ENCODE measurements at regions not wholly inside any gene's neighbourhood (a gene's known extent, or its start where the extent isn't known, plus 50 kb on each side); places are given as distances from the start of the nearest gene placed in this dataset.

- Histone ChIP-seq H3K9me3 (ENCODE audit: control insufficient read depth, insufficient read depth, low read length) (no peaks in the 10 kb centered on the region), H3K36me3 (ENCODE audit: control insufficient read depth, insufficient read depth, low read length) (no peaks in the 10 kb centered on the region), H3K56ac (ENCODE audit: extremely low read depth, insufficient read depth, low read length) (no peak overlapping the region), H3K79me1 (ENCODE audit: low read depth in 1 of 2, low read length in 2 of 2) (no peaks in the 10 kb centered on the region), H2AK9ac (replicated peaks; ENCODE audit: low read depth, low read length, poor library complexity) (no peak overlapping the region), H3K9ac (ENCODE audit: low read depth, low read length) (no peak overlapping the region), H2BK120ac (ENCODE audit: low read depth, low read length) (no peak overlapping the region), H4K5ac (ENCODE audit: low read depth, low read length) (no peak overlapping the region), H3K4me2 (ENCODE audit: low read depth, low read length) (no peak overlapping the region), H2BK5ac (ENCODE audit: low read depth, low read length, poor library complexity, severe bottlenecking) (no peak overlapping the region), H3K4me1 (ENCODE audit: control insufficient read depth, insufficient read depth, low read length) (no peaks in the 10 kb centered on the region), H3K23ac (ENCODE audit: low read depth, low read length) (no peak overlapping the region), H3K27ac (ENCODE audit: insufficient read depth, low read length) (no peak overlapping the region), H4K20me1 (ENCODE audit: insufficient read depth, low read length) (no peaks in the 10 kb centered on the region), H3K4me3 (ENCODE audit: insufficient read depth, low read depth, low read length) (no peak overlapping the region), H3K27me3 (ENCODE audit: control insufficient read depth, insufficient read depth, low read length) (no peaks in the 10 kb centered on the region), H3K18ac (ENCODE audit: low read depth, low read length) (no peak overlapping the region), H4K8ac (ENCODE audit: low read depth in 2 of 2, low read length in 2 of 2) (no peak overlapping the region), H3K4ac (ENCODE audit: low read depth, low read length) (no peak overlapping the region), H3K14ac (replicated peaks; ENCODE audit: low read depth, low read length) (no peak overlapping the region), H2BK20ac (ENCODE audit: low read depth, low read length) (no peak overlapping the region), H4K91ac (ENCODE audit: insufficient read depth, low read depth, low read length) (no peak overlapping the region), H3K9me1 (ENCODE audit: insufficient read depth, low read length) (no peaks in the 10 kb centered on the region), H2AK5ac (ENCODE audit: low read depth, low read length) (no peak overlapping the region), H2BK15ac (ENCODE audit: low read depth, low read length) (no peak overlapping the region), H2AFZ (replicated peaks; ENCODE audit: low read length, poor library complexity) (no peak overlapping the region)
- in situ Hi-C loops (cut with MboI; ENCODE audit: low sequenced_read_pairs), result no loop called here
- ATAC-seq (ENCODE audit: low read depth) (no peak), DNase-seq (no peak)
- ChIA-PET CTCF (no interaction called here), POLR2A (ENCODE audit: unreplicated experiment) (no interaction called here)
- no CpG with 5 or more reads among the region's 4 CpGs for WGBS, 2 experiments (ENCODE audit: extremely low coverage in 2 of 2, insufficient read length in 1 of 2)
- dilution Hi-C loops (cut with HindIII; ENCODE audit: low sequenced_read_pairs, unreplicated experiment), result no loop called here
- no peak for TF ChIP-seq CEBPB (IDR thresholded peaks at IDR 0.05; ENCODE audit: low read depth, low read length)
- no peak for TF ChIP-seq RCOR1 (IDR thresholded peaks at IDR 0.05; ENCODE audit: insufficient replicate concordance, low read length)
- no peak for TF ChIP-seq RAD21 (IDR thresholded peaks at IDR 0.05; ENCODE audit: low read length)
- no peak for TF ChIP-seq POLR2A (IDR thresholded peaks at IDR 0.05; ENCODE audit: low read depth, low read length)
- intact Hi-C loops (cut with micrococcal nuclease), result no loop called here
- no TSS peak for BruUV-seq (replicated peaks)
Observed at GRCh38 chr2:187206071-187206470, 242.0 kb downstream of the CALCRL start.
